ENCODE measurements at regions not wholly inside any gene's neighbourhood (a gene's known extent, or its start where the extent isn't known, plus 50 kb on each side); places are given as distances from the start of the nearest gene placed in this dataset.

DNA sequence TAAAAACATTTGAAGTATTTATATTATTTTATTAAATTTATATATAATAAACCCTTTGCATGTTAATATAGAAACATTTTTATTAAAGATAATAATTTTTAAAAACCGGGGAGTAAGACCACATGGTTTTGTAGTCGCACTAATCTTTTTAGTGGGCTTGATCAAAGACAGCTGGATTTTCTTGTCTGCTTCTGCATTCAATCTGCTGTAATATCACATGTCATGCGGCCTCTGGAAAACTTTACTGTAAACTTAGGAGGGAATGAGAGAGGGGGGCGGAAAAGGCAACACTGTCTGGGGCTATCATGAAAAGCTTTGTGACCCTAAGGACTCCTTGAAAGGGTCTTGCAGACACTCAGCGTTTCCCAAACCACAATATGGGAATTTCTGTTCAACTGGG is 62.8 kb upstream of the NLGN4X start:
- ChIA-PET SMC1A (ENCODE audit: uncharacterized antibody, unreplicated experiment) (interaction anchor here (0.7 to 1.9 kb wide), 5 partner anchors 9 to 800 kb away, joined by 3 to 11 read pairs (median 7); no protein-coding TSS in a partner anchor), POLR2A (no interaction called here)
- 23% methylated on average over 5 of the region's 5 CpGs for WGBS (ENCODE audit: insufficient coverage, insufficient replicate concordance, low lambda C conversion rate, missing lambda C conversion rate)

DNA sequence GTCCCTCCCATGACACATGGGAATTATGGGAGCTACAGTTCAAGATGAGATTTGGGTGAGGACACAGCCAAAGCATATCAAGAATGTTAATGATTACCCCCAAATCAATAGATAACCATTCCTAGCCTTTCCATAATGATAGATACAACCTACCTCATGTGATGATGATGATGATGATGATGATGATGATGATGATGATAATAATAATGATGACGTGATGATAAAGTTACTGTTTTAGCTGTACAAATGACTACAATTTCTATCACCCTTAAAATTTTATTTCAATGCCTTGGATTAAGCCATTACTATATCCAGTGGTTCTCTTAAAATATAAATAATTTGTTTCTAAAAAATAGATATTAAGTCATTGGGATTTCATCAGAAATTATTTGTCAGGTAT is 55.2 kb upstream of the NLGN4X start:
- RAD21 ChIA-PET (ENCODE audit: unreplicated experiment), result no interaction called here
- DNase-seq (ENCODE audit: low read depth, low spot score), result no peak
- Histone ChIP-seq H3K9ac (ENCODE audit: control insufficient read depth, insufficient read depth, low read length) (no peak overlapping the region), H4K20me1 (ENCODE audit: control insufficient read depth, insufficient read depth) (no peaks in the 10 kb centered on the region), H3K4me1 (ENCODE audit: control insufficient read depth, insufficient read depth, low read length) (no peaks in the 10 kb centered on the region), H2AFZ (ENCODE audit: control insufficient read depth, low read depth, low read length) (no peak overlapping the region), H3K4me3 (no peak overlapping the region), H3K79me2 (ENCODE audit: control insufficient read depth, insufficient read depth, low read length) (no peaks in the 10 kb centered on the region), H3K4me2 (ENCODE audit: control insufficient read depth, insufficient read depth) (no peak overlapping the region), H3K27me3 (replicated peaks in 1 of 2; ENCODE audit: control insufficient read depth in 2 of 2, insufficient read depth in 2 of 2, low read length in 1 of 2) (no peaks in the 10 kb centered on the region), H3K27ac (ENCODE audit: control insufficient read depth, insufficient read depth) (no peak overlapping the region), H3K36me3 (ENCODE audit: control insufficient read depth in 2 of 2, insufficient read depth in 2 of 2, low read length in 1 of 2) (no peaks in the 10 kb centered on the region), H3K9me3 (replicated peaks; ENCODE audit: control insufficient read depth, insufficient read depth, low read length) (no peaks in the 10 kb centered on the region)
- CTCF ChIA-PET, result no interaction called here
- TF ChIP-seq POU2F2 (IDR thresholded peaks at IDR 0.05; ENCODE audit: borderline replicate concordance, low read depth, low read length), result no peak
- TF ChIP-seq, protein P1, sequence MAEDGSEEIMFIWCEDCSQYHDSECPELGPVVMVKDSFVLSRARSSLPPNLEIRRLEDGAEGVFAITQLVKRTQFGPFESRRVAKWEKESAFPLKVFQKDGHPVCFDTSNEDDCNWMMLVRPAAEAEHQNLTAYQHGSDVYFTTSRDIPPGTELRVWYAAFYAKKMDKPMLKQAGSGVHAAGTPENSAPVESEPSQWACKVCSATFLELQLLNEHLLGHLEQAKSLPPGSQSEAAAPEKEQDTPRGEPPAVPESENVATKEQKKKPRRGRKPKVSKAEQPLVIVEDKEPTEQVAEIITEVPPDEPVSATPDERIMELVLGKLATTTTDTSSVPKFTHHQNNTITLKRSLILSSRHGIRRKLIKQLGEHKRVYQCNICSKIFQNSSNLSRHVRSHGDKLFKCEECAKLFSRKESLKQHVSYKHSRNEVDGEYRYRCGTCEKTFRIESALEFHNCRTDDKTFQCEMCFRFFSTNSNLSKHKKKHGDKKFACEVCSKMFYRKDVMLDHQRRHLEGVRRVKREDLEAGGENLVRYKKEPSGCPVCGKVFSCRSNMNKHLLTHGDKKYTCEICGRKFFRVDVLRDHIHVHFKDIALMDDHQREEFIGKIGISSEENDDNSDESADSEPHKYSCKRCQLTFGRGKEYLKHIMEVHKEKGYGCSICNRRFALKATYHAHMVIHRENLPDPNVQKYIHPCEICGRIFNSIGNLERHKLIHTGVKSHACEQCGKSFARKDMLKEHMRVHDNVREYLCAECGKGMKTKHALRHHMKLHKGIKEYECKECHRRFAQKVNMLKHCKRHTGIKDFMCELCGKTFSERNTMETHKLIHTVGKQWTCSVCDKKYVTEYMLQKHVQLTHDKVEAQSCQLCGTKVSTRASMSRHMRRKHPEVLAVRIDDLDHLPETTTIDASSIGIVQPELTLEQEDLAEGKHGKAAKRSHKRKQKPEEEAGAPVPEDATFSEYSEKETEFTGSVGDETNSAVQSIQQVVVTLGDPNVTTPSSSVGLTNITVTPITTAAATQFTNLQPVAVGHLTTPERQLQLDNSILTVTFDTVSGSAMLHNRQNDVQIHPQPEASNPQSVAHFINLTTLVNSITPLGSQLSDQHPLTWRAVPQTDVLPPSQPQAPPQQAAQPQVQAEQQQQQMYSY (CRISPR knock-in tag; IDR thresholded peaks at IDR 0.05), result no peak
- TF ChIP-seq MEF2A (IDR thresholded peaks at IDR 0.05; ENCODE audit: insufficient read depth, low read depth, low read length), result no peak
- TF ChIP-seq CEBPB (IDR thresholded peaks at IDR 0.05; ENCODE audit: borderline replicate concordance in 1 of 2, low read depth in 2 of 2, low read length in 2 of 2), result no peak
- TF ChIP-seq KAT2A (conservative IDR thresholded peaks at IDR 0.05; ENCODE audit: control insufficient read depth, low read depth, low read length), result no peak
- no peak for TF ChIP-seq POLR2A (IDR thresholded peaks at IDR 0.05; ENCODE audit: low read depth, low read length)
- TF ChIP-seq ZNF24 (IDR thresholded peaks at IDR 0.05), result no peak
- no peak for TF ChIP-seq FOXM1 (IDR thresholded peaks at IDR 0.05; ENCODE audit: low read depth, low read length)
- intact Hi-C loops (cut with micrococcal nuclease; ENCODE audit: unreplicated experiment), result no loop called here
- in situ Hi-C loops (cut with MboI), result no loop called here
- 0% methylated on average over 1 of the region's 1 CpG for WGBS (ENCODE audit: insufficient coverage, insufficient replicate concordance, low lambda C conversion rate, missing lambda C conversion rate)
- no peak for FAIRE-seq
- POLR2A ChIA-PET, result no interaction called here
- ATAC-seq, result no peak
- no TSS peak for BruUV-seq (replicated peaks)
- SMC1A ChIA-PET (ENCODE audit: uncharacterized antibody, unreplicated experiment), result no interaction called here

More for the DNA sequence above, 62.8 kb upstream of the NLGN4X start:
- H2AFZ ChIP-seq (ENCODE audit: control insufficient read depth, low read depth, low read length), result no peak overlapping the region
- intact Hi-C loops (cut with micrococcal nuclease; ENCODE audit: unreplicated experiment) (no loop called here), in situ Hi-C loops (cut with MboI) (no loop called here)
- H3K27me3 ChIP-seq (replicated peaks in 1 of 2; ENCODE audit: control insufficient read depth in 2 of 2, insufficient read depth in 2 of 2, low read length in 1 of 2), result no peaks in the 10 kb centered on the region
- no TSS peak for BruUV-seq (replicated peaks)
- RAD21 ChIA-PET (ENCODE audit: unreplicated experiment), result interaction anchor here (0.7 to 2.3 kb wide), 3 partner anchors 9 to 71 kb away, joined by 3 to 14 read pairs (median 5); partner anchors contain the start of gene NLGN4X
- no peaks in the 10 kb centered on the region for H3K4me1 ChIP-seq (ENCODE audit: control insufficient read depth, insufficient read depth, low read length)
- FAIRE-seq (no peak), ATAC-seq (no peak), DNase-seq (ENCODE audit: low read depth, low spot score) (no peak)
- TF ChIP-seq STAT3 (IDR thresholded peaks at IDR 0.05; ENCODE audit: low read depth, low read length), result no peak
- no peak for TF ChIP-seq SMC3 (IDR thresholded peaks at IDR 0.05; ENCODE audit: borderline replicate concordance, low read length)
- no peaks in the 10 kb centered on the region for H3K9me3 ChIP-seq (replicated peaks; ENCODE audit: control insufficient read depth, insufficient read depth, low read length)
- no peak overlapping the region for H3K4me3 ChIP-seq
- no peaks in the 10 kb centered on the region for H3K36me3 ChIP-seq (ENCODE audit: control insufficient read depth in 2 of 2, insufficient read depth in 2 of 2, low read length in 1 of 2)
- CTCF ChIA-PET, result interaction anchor here (0.9 to 3.6 kb wide), 6 partner anchors 8 to 798 kb away, joined by 3 to 22 read pairs (median 4); no protein-coding TSS in a partner anchor
- H3K27ac ChIP-seq (ENCODE audit: control insufficient read depth, insufficient read depth), result no peak overlapping the region
- H3K4me2 ChIP-seq (ENCODE audit: control insufficient read depth, insufficient read depth), result no peak overlapping the region
- no peaks in the 10 kb centered on the region; the same call in 1 of the 2 replicates for H4K20me1 ChIP-seq (ENCODE audit: control insufficient read depth, insufficient read depth)
- H3K79me2 ChIP-seq (ENCODE audit: control insufficient read depth, insufficient read depth, low read length), result no peaks in the 10 kb centered on the region
- no peak overlapping the region for H3K9ac ChIP-seq (ENCODE audit: control insufficient read depth, insufficient read depth, low read length)

Data from GM12878 (cell line).